Panc1 (cell line): ENCODE measurements at regions not wholly inside any gene's neighbourhood (a gene's known extent, or its start where the extent isn't known, plus 50 kb on each side); places are given as distances from the start of the nearest gene placed in this dataset.

Experiments used
- ATAC-seq: fragments of 200-7000 bp; cut with Tn5 transposase; 2 replicates; pipeline ENCODE4 v1.9.1; 2020; ENCODE audit warnings: mild to moderate bottlenecking, moderate library complexity
- BruUV-seq: library from RNA; stranded (reverse); fragments of 400-500 nt; replicated peaks from 2 replicates; lab custom pipeline; 2021; lab: Mats Ljungman, UMichigan
- CTCF ChIA-PET: fragments of 300-600 bp; sonication (Branson Sonifier 250); formaldehyde crosslinking; loops from one replicate; lab custom pipeline; 2022; ENCODE audit warnings: antibody characterized with exemption; lab: Charles Lee
- POLR2A ChIA-PET: fragments of 300-600 bp; sonication (Branson Sonifier 250); formaldehyde crosslinking; loops from one replicate; lab custom pipeline; 2022; ENCODE audit warnings: antibody characterized with exemption; lab: Charles Lee
- DNase-seq: peaks from one replicate; pipeline ENCODE4 v3.0.0-alpha.2; 2010; ENCODE audit warnings: low read depth, low spot score
- H3K27ac ChIP-seq: 2 replicates; pipeline ENCODE4 v1.5.1; 2011; ENCODE audit warnings: mild to moderate bottlenecking, low read length, inconsistent platforms
- H3K27me3 ChIP-seq: fragments of 200-500 bp; sonication (Bioruptor generic); 2 replicates; pipeline ENCODE4 v1.6.0; 2014; ENCODE audit warnings: low read length, inconsistent platforms; ENCODE audit not compliant: control insufficient read depth, insufficient read depth
- H3K36me3 ChIP-seq: fragments of 200-500 bp; sonication (Bioruptor generic); 2 replicates; pipeline ENCODE4 v1.5.1; 2014; ENCODE audit warnings: inconsistent platforms, mild to moderate bottlenecking, low read length, moderate library complexity; ENCODE audit not compliant: control insufficient read depth, insufficient read depth
- H3K4me1 ChIP-seq: 2 replicates; pipeline ENCODE4 v1.5.1; 2011; ENCODE audit warnings: inconsistent platforms, mild to moderate bottlenecking, low read length, moderate library complexity; ENCODE audit not compliant: control insufficient read depth, insufficient read depth
- H3K4me3 ChIP-seq, 2 experiments: 2 replicates each; pipeline ENCODE4 v1.5.1; 2011 to 2012; ENCODE audit warnings: low read depth in 2 of 2, low read length in 2 of 2, mild to moderate bottlenecking in 2 of 2, inconsistent platforms in 1 of 2, moderate library complexity in 1 of 2
- H3K9me3 ChIP-seq: fragments of 200-500 bp; sonication (Bioruptor generic); 2 replicates; pipeline ENCODE4 v1.5.1; 2014; ENCODE audit warnings: low read depth, mild to moderate bottlenecking, inconsistent platforms, low read length, moderate library complexity; ENCODE audit not compliant: control insufficient read depth, insufficient read depth
- CTCF ChIP-seq: fragments of 450-650 bp; IDR thresholded peaks from 2 replicates; pipeline ENCODE4 v1.5.1; 2017; ENCODE audit warnings: mild to moderate bottlenecking
- POLR2AphosphoS5 ChIP-seq: IDR thresholded peaks from 2 replicates; pipeline ENCODE4 v1.6.1; 2012; ENCODE audit warnings: mild to moderate bottlenecking, low read depth, low read length, moderate library complexity
- REST ChIP-seq, 2 experiments: IDR thresholded peaks; 2 replicates each; pipeline ENCODE4 v1.6.1; 2011 to 2012; ENCODE audit warnings: low read depth in 2 of 2, control low read depth in 1 of 2, low read length in 1 of 2, mild to moderate bottlenecking in 1 of 2, moderate library complexity in 1 of 2; ENCODE audit not compliant: insufficient read depth in 1 of 2
- SIN3A ChIP-seq: IDR thresholded peaks from 2 replicates; pipeline ENCODE4 v1.6.1; 2012; ENCODE audit warnings: low read depth, mild to moderate bottlenecking, low read length, moderate library complexity, borderline replicate concordance; ENCODE audit not compliant: insufficient read depth
- TCF7L2 ChIP-seq: IDR thresholded peaks from 2 replicates; pipeline ENCODE4 v1.6.1; 2011; ENCODE audit warnings: mild to moderate bottlenecking, low read depth, low read length, inconsistent platforms
- in situ Hi-C: cut with HindIII; loops from 2 replicates; pipeline ENCODE4 v1.10.0; 2016; ENCODE audit warnings: low sequenced_read_pairs, low pct_unique_long_range_greater_than_20kb
- intact Hi-C: fragments of 100-400 bp; cut with micrococcal nuclease; formaldehyde crosslinking; loops from one replicate; pipeline ENCODE4 v1.10.0; 2022; ENCODE audit not compliant: unreplicated experiment

GRCh38 chr12:53843545-53843944, 91.8 kb upstream of the CISTR start:
- CTCF ChIA-PET, result no interaction called here
- in situ Hi-C loops, result no loop called here
- no TSS peak for BruUV-seq
- no peak for TF ChIP-seq SIN3A
- no peak for TF ChIP-seq CTCF
- TF ChIP-seq REST (IDR thresholded peaks at IDR 0.05; ENCODE audit: insufficient read depth in 1 of 2, low read depth in 2 of 2, low read length in 1 of 2), result no peak
- TF ChIP-seq POLR2AphosphoS5, result no peak
- no peak for TF ChIP-seq TCF7L2
- ATAC-seq (no peak), DNase-seq (no peak)
- Histone ChIP-seq H3K4me1 (peaks cover 35% of the 10 kb centered on the region), H3K9me3 (no peaks in the 10 kb centered on the region), H3K4me3 (no peak overlapping the region), H3K36me3 (no peaks in the 10 kb centered on the region), H3K27me3 (no peaks in the 10 kb centered on the region), H3K27ac (peak overlapping the region; percentile 99)
- POLR2A ChIA-PET, result no interaction called here
- intact Hi-C loops, result no loop called here

- no peaks in the 10 kb centered on the region for H3K27me3 ChIP-seq
- peak overlapping the region; percentile 99 for H3K27ac ChIP-seq
- no peak overlapping the region for H3K4me3 ChIP-seq
- no peak for TF ChIP-seq CTCF
- ChIA-PET CTCF (interaction anchor here (0.6 kb wide), 1 partner anchor 378 kb away, joined by 6 read pairs; no protein-coding TSS in a partner anchor), POLR2A (no interaction called here)
- no TSS peak for BruUV-seq
- intact Hi-C loops, result loop anchor here (5.0 kb wide), 1 partner anchor 92 kb away; the partner anchor contains the start of gene HOXC13
- no peaks in the 10 kb centered on the region for H3K9me3 ChIP-seq
- in situ Hi-C loops, result no loop called here
- H3K36me3 ChIP-seq, result no peaks in the 10 kb centered on the region
- ATAC-seq (peak; percentile 97), DNase-seq (no peak)
- H3K4me1 ChIP-seq, result peaks cover 35% of the 10 kb centered on the region
Observed at GRCh38 chr12:53844994-53845844, 93.4 kb upstream of the HOXC13 start.
